Epithelial cell of proximal tubule (primary cell): ENCODE measurements at regions not wholly inside any gene's neighbourhood (a gene's known extent, or its start where the extent isn't known, plus 50 kb on each side); places are given as distances from the start of the nearest gene placed in this dataset.
"Not testable (repeated sequence)": the region's sequence is repeated elsewhere in the genome, so short reads cannot be mapped to it uniquely, and the experiment has no call there.

ENCODE experiments used
- DNase-seq: peaks from one replicate; pipeline ENCODE4 v3.0.0-alpha.2; 2011; ENCODE audit warnings: low read depth
- H3K4me3 ChIP-seq: 2 replicates; pipeline ENCODE4 v1.5.1; 2011; ENCODE audit warnings: low read depth, mild to moderate bottlenecking, low read length
- CTCF ChIP-seq: conservative IDR thresholded peaks from 2 replicates; pipeline ENCODE4 v1.5.1; 2012; ENCODE audit warnings: low read depth, mild to moderate bottlenecking, low read length

- no peak for DNase-seq
- no peak for TF ChIP-seq CTCF
- H3K4me3 ChIP-seq, result no peak overlapping the region
Measured at GRCh38 chr11:31955838-31956237, 135.0 kb upstream of the RCN1 start.

- DNase-seq, result no peak
- no peak overlapping the region for H3K4me3 ChIP-seq
- TF ChIP-seq CTCF, result no peak
Measured at GRCh38 chr11:31953803-31954327, 137.0 kb upstream of the RCN1 start.

GRCh38 chr11:31949733-31950200 lies 138.6 kb upstream of the PAX6 start:
- H3K4me3 ChIP-seq, DNase-seq: not testable (repeated sequence)

- no peak overlapping the region for H3K4me3 ChIP-seq
- no peak for DNase-seq
- TF ChIP-seq CTCF, result no peak
Measured at GRCh38 chr11:31947051-31947450, 135.9 kb upstream of the PAX6 start.

GRCh38 chr11:31943056-31943780 lies 132.1 kb upstream of the PAX6 start:
- DNase-seq, result no peak
- TF ChIP-seq CTCF, result no peak
- H3K4me3 ChIP-seq, result no peak overlapping the region

GRCh38 chr11:31940371-31941037 lies 129.4 kb upstream of the PAX6 start:
- DNase-seq, result no peak
- TF ChIP-seq CTCF, result no peak
- no peak overlapping the region for H3K4me3 ChIP-seq

GRCh38 chr11:31939004-31939403 lies 127.9 kb upstream of the PAX6 start:
- TF ChIP-seq CTCF, result no peak
- H3K4me3 ChIP-seq, result no peak overlapping the region
- no peak for DNase-seq
